NCI-H510A treated with DMSO at 0.1 percent for 48 hours (cell line): ENCODE measurements at regions not wholly inside any gene's neighbourhood (a gene's known extent, or its start where the extent isn't known, plus 50 kb on each side); places are given as distances from the start of the nearest gene placed in this dataset.

Experiments used
- DNase-seq: peaks from one replicate; lab custom pipeline; 2025; lab: John Stamatoyannopoulos, UW

DNA sequence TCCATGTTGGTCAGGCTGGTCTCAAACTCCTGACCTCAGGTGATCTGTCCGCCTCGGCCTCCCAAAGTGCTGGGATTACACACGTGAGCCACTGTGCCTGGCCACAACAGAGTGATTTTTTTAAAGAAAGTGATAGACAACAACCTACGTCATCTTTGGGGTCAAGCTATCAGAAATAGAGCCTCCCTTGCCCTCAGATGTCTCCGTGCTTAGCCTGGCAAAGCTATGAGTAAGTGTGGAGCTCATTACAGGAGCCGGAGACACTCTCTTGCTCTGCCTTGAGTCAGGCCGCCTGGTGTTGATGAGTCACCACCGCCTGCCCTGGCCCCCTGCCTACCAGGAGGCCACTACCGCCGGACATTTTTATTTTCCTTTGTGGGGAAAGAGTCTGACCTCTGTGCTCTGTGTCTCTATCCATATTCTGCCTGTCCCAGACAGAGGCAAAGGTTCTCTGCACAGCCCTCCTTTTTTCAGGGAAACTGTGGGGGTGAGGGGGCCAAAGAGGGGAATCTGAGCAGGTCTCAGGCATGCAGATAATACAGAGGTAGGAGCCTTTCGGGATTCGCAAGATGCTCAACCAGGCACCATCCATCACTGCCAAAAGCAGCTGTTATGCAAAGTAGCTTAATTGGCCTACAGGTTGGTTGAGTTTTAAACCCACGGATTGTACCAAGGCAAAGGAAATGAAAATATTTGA lies 123.7 kb upstream of the CPEB4 start:
- no peak for DNase-seq

DNA sequence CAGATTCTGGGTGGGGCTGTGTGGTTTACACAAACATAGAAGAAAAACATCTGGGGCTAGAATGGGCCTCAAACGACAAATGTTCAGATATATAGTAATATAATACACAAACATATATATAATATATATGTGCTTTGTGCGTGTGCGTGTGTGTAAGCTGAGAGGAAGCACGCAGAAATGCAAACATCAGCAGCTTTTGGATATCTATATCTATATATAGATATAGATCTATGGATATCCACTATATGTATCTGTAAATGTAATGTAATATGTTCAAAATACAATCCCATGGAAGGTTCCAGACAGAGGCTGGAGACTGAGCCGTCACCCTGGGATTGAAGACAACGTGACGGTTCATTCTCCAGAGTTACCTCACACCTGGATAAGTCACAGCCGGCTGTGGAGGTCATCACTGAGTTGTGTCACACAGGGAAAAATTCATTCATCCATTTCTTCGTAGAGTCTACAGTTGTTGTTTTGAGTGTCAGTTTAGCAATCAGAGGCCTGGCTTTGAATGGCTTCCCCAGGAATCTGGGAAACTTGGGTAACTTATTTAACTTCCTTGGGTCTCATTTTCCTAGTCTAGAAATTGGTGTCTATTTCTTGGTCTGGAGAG lies 123.0 kb upstream of the CPEB4 start:
- no peak for DNase-seq

DNA sequence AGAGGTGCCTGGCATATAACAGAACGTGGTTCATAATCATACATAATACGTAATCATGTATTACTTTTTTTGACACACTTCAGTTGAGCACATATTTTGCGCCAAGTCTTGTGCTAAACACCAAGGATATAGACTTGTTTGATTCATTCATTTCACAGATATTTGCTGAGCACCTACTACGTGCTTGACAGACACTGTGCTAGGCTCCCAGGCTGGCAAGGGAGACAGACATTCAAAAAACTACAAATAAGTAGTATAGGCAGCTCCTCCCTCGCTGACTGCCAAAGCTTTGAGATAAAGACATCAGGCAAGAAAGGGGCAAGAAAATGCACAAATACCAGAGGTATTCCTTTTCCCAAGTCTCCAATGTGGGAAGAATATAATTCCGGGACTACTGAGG lies 122.5 kb upstream of the CPEB4 start:
- DNase-seq = no peak

DNA sequence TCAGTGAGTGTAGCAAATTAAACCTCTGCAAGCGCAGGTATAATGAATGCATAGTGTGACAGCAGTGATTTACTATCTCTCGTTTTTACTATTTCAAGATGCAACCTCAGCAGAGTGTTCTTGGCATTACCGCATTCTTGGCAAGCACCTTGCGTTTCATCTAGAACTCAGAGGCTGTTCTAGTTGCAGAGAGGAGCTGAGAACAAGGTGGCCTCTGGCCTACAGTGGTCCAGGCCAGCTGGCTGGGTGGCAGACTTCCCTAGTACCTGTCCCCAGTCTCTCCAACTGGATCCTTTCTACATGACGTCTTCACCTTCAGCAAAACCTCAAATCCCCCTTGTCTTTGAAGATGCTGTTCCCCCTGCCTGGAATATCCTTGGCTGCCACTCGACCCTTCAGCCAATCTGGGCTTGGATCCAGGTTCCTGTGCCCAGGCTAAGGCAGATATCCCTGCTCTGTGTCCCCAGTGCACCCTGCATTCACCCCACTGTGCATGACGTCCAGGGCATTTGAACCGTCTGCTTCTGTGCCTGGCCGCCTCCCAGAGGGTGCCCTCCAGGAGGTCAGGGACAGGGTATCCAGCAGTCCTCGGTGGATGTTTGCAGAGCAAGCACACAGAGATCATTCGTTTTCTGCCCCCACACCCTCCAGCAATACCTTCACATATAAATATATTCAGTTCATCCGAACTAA lies 120.4 kb upstream of the CPEB4 start:
- DNase-seq = no peak

DNA sequence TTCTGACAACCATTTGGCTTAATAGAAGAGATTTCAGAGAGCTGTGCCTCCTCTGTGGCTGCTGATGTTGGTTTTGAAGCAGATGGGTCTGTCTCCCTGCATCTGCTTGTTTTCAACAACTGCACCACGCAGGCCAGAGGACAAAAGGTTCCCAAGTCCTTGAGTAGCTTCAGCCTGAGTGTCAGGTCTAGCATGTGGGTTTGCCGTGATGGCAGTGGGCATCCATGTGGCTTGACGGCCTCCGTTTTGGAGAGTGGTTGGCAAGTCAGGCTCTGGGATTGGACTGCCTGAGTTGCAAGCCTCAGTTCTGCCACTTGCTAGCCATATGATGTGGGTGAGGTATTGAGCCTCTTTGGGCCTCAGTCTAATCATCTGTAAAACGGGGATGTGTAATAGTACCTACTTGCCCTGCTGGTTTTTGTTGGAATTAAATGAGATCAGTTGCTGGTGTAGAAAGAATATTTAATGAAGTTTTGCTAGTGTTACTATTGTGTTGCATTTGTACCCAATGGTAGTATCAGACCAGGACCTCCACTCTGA lies 119.8 kb upstream of the CPEB4 start:
- DNase-seq = no peak

DNA sequence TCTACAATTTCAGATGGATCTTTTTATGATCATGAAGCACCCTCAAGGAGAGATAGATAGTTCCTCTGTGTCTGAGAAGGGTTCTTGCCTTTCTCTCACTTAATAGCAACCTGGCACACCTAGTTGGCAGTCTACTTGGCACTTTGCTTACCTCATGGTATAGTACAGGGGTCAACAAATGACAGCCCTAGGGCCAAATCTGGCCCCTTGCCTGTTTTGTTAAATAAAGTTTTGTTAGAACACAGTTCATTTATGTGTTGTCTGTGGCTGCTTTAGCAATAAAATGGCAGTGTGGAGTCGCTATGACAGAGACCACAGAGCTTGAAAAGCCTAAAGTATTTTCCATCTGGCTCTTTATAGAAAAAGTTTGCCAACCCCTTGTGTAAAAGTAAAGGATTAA lies 119.3 kb upstream of the CPEB4 start:
- no peak for DNase-seq

DNA sequence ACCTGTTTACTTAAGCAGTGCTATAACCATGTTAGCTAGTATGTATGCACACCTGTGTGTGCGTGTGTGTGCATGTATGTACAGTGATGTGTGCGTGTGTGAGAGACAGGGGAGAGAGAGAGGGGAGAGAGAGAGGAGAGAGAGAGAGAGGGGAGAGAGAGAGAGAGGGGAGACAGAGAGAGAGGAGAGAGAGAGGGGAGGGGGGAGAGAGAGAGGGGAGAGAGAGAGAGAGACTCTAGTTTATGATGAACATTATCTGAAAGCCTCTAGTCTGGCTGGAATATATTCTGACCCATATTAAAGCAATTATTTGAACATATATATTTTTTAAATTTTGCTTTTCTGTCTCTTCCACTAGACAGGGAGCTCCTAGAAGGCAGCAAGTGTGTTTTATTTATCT lies 117.5 kb upstream of the CPEB4 start:
- DNase-seq = no peak

DNA sequence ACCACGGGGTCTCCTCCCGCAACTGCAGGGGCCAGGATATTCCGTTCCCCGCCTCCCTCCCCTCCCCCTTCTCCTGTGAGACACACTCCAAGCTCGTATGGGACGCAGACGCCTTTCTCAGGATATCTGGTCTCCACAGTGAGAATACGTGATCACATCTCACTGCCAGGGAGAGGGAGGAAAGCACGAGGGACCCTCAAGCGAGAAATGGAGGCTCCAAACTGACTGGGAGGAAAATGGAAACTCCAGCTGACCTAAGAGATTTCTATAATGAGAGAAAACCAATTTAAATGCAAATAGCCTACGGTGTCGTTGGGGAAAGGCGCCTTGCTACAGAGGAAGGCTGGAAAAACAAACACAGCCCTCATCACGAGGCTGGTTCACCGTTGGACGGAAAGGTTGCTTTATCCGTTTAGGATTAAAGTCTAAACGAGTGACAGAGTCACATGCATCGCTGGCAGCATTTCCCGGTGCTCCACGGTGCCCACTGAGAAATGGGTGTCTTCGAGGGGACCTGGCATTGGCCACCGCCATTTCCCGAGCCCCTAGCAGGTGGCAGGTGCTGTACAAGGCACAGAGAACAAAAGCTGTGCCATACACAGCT lies 116.9 kb upstream of the CPEB4 start:
- peak; percentile 8 for DNase-seq

DNA sequence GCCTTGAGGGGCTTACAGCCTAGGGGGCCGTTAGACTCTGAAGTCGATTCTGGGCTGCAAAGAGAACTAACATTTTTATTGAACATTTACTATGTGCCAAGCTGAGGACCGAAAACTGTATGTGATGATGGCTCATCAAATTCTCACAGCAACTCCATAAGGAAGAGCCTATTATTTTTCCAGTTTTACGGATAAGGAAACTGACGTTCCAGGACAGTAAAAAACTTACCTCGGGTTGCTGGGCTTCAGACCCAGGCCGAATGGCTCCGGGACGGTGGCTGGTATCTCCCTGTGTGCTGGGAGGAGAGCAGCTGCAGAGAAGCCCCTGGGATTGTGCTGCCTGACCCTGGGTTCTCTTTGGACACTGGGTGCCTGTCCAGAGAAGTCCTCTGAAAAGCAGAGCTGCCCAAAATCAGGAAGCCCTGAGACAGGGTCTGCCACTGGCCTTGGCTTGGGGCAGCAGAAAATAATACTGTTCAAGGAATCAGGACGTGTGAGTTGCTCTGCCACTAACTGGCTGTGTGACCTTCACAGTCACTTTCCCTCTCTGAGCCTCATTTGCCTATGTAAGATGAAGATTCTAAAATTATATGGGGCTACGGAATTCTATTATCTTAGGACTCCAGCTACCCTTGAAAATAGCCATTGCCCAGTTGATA lies 116.3 kb upstream of the CPEB4 start:
- no peak for DNase-seq

DNA sequence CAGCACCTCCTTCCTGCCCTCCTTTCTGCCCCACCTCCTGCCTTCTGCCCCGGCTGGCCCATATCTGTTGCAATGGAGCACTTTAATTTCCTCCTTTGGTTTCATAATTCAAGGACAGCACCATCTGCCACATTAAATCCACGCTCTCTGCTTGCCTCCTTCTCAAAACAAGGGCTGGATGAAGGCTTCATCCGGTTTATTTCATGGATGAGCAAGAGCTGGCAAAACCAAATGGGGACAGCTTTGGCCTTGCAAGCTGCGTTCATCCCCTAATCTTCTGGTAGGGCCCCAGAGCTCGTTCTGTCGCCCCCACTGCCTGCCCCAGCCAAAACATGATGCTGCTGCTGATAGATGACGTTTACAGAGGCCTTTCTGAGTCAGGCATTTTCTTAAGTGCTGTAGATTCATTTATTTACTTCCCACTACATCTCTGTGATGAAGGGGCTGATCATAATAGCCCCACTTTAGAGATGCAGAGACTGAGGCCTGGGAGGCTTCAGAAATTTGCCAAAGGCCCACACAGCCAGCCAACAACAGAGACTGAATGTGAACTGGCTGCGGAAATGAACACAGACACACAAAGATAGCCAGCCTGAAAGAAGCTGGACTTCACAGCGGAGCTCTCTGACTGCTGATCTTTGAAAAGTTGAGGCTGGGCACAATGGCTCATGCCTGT lies 115.6 kb upstream of the CPEB4 start:
- no peak for DNase-seq

DNA sequence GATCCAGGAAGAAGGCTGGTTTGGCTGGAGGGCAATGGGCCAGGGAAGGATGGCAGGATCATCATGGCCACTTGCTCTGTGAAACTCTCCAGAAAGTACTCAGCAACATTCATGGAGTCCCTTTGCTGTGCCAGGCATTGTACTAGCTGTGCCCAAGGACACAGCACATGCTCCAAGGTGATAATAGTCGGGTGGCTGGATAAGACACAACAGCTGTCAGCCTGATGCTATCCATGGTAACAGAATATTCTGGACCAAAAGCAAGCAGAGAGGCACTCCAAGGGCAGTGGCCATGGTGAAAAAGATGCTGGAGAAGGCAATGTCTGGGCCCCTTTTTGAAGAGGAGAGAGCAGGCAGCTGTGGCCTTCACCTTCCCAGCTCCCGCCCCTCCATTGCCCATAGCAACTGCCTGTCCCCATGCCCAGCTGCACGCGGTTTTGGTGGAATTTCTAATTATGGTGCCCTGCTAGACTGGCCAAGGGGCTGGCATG lies 113.8 kb upstream of the CPEB4 start:
- no peak for DNase-seq

DNA sequence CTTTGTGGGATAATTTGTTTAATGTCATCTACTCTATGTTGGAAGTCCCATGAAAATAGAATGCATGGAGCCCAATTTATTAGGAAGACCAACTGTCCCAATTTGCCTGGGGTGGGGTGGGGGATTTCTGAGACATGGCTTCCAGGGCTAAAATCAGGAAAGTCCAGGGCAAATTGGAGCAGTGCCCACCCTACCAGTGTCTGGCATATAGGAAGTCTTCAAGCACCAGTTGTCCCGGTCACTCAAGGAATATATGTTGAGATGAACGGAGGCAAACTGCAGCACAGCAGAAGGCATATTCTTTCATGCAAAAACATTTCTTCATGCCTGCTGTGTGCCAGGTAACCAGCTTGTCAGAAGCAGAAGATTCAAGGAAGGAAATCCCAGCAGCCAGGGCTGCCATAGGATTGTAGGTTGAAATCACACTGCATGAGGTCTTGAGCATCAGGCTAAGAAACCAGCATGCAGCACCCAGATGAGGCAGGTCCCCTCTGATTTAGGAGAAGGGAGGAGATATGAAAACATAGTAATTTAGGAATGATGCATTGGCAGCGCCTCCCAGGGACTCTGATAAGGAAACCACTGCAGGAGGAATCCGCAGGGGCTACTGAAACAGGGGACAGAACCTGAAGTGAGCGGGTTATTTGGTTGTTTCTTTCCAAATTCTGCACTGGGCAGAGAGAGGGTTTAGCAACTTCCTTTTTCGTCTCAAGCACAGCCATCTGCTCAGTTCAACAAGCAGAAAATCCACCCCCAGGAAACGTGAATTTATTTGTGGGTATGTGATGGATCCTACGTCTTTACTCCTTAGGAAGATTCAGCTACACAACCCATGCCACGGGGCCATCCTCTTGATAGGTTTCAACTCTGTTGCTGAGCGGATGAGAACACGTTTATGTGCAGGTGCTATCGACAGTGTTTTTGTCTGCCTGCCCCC lies 112.6 kb upstream of the CPEB4 start:
- no peak for DNase-seq

DNA sequence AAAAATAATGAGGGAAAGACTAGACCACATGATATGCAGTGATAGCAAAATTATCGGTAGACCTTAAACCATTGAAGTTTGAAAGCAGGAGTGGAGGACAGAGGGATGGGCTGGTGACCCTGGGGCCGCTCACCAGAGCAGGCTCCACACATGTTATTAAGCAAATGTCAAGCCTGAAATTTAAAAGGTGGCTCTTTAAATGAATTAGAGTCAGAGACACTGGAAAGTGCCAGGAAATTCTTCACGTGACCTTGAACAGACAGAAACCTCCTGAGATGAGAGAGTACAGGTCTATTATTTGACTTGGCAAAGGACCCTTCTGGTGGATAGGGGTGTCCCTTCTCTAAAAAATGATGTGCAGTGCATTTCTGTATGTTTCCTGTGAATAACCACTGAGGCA lies 111.0 kb upstream of the CPEB4 start:
- DNase-seq = no peak

DNA sequence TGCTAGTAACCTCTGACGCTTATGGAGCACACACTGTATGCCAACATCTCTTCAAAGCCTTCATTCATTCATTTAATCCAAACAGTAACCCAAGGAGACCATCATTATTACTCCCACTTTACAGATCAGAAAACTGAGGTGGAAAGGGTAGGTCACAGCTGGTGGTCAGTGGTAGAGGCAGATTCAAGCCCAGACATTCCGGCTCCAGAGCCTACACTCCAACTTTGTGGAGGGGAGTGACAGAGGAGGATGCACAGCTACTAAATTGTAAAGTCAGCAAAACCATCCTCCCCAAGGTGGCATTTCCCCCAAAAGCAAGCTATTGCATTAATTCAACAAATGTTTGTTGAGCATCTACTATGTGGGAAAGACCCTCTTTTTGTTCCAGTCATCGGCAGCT lies 110.5 kb upstream of the CPEB4 start:
- DNase-seq = no peak

DNA sequence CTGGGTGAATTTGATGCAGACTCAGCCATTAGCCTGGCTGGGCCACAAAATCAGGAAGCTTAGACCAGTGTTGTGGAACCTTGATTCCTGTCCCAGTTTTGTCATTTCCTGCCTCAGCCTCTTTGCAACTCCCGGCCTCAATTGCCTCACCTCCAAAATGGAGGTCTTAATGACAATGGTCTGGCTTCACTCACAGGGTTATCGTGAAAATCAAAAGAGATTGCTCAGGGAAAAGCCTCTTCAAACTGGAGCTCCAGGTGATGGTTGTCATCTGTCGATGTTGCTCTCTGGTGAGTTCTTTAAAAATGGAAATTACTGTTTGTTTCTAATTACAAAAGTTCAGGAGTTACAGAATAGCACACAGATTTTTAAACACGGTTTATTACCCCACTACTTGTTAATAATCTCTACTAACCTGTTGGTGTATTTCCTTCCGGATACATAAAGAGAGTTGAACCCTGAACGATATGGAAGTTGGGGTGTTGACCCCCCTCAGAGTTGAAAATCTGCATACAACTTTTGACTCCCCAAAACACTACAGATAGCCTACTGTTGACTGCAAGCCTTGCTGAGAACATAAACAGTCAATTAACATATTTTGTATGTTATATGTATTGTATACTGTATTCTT lies 109.9 kb upstream of the CPEB4 start:
- DNase-seq = no peak

DNA sequence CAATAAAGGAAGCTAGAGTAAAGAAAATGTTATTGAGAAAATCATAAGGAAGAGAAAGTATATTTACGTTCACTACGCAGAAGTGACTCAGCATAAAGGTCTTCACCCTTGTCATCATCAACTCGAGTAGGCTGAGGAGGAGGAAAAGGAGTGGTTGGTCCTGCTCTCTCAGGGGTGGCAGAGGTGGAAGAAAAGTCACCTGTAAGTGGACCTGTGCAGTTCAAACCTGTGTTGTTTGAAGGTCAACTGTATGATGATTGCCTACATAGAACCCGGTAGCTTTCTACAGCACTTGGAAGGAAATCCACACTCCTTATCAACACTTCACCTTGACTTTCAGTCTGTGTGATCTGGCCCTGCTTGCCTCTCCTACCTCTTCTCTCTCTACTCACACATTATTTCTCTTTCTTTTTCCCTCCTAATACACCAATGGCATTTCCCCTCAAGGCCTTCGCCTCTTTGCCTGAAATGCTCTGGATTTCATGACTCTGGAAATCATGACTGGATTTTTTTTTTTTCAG lies 109.3 kb upstream of the CPEB4 start:
- DNase-seq = no peak

DNA sequence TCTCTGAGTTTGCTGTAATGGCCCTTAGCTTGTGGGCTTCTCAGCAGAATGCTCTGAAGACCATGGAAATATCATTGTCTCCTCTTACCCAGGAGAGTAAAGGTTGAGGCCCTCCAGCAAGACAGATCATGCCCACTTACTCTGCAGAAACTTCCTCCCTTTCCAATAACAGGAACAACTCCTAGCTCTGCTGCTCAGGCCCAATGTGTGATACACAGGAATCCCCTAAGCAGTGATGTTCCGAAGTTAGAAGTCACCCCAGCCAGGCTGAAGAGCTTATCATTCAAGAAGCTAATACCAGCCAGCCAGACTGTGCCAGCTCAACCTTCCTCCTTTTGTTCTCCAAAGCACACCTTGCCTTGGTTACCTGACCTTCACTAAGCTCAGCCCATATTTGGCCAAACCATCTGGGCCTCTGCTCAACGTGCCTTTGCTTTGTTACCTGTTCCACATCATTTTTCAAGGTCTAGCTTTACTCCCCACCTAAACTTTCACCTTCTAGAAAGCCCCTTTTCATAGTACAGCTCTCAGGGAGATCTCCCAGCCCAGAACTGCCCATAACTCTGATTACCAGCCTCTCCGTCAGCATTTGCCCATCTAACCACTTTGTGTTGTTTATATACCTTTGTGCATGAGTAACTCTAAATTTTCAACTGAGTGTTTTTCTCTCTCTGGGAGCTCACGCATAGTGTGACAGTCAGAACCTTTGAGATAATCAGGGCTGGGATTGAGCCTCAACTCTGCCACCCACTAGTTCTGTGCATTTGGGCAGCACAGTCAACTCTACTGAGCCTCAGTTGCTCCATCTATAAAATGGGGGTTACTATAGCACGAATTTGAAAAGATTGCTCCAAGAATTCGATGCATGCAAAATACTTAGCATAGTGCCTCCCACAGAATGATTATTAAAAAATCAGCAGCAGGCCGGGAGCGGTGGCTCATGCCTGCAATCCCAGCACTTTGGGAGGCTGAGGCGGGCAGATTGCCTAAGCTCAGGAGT lies 107.6 kb upstream of the CPEB4 start:
- no peak for DNase-seq

DNA sequence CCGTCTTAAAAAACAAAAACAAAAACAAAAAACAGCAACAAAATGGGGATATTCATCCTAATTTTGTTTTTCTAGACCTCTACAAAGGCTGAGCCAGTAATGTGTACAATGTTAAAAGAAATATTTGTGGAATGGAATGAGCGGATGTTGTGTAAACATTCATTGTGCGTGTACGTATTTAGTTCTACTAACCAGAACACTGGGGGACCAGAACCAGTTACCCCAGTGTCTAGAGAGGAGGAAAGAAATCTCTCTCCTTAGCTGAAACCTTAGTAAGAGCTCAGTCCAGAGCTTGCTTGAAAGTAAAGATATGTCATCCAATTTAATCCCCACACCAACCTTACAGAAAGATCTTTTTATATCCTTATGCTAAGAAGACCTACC lies 106.7 kb upstream of the CPEB4 start:
- DNase-seq = no peak
